ENCODE measurements at regions not wholly inside any gene's neighbourhood (a gene's known extent, or its start where the extent isn't known, plus 50 kb on each side); places are given as distances from the start of the nearest gene placed in this dataset.

- no peak for DNase-seq
These were observed 312.8 kb downstream of the ZPLD1 start for GRCh38 chr3:102747611-102748010.

GRCh38 chr3:102748646-102749045 is 313.8 kb downstream of the ZPLD1 start:
- DNase-seq: no peak

DNA sequence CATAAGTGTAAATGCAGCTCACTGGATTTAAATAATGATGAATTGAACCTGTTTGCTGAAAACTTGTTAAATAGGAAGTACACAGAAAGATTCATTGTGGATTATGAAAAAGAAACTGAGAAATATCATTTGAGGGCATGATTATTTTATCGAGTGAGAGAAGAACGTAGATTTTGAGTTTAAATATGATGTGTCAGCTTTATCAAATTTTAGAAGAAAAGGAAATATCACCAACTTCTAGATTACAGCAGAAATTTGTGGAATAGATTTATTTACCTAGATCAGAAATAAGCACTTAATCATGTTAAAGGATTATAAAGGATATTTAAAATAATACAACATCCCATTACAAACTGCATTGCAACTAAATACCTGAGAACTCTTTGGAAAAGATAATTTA is 315.5 kb downstream of the ZPLD1 start:
- no peak for DNase-seq

- DNase-seq: no peak
These were observed 319.1 kb downstream of the ZPLD1 start for GRCh38 chr3:102753901-102754300.

- DNase-seq: no peak
These were observed 321.9 kb downstream of the ZPLD1 start for GRCh38 chr3:102756706-102757105.

GRCh38 chr3:102757950-102758349 is 323.1 kb downstream of the ZPLD1 start:
- DNase-seq: no peak

DNA sequence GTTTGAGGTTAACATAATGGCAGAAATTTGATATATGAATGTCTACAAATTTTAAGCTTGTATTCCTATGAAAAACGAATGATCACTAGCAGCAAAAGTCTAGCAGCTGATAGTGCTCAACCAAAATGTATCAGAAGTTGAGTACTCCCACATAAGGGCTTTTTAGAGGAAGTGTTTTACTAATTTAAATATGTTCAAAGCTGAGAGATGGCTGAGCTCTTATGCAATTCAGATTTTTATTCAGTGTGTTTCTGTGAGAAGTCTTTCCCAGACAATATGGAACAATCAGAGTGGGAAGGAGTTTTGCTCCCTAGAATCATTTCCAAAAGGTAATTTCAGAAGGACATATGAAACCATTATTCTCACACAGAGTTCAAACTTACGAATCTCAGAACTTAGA is 327.0 kb downstream of the ZPLD1 start:
- no peak for DNase-seq

GRCh38 chr3:102790747-102791325 is 356.0 kb downstream of the ZPLD1 start:
- no peak for DNase-seq

DNA sequence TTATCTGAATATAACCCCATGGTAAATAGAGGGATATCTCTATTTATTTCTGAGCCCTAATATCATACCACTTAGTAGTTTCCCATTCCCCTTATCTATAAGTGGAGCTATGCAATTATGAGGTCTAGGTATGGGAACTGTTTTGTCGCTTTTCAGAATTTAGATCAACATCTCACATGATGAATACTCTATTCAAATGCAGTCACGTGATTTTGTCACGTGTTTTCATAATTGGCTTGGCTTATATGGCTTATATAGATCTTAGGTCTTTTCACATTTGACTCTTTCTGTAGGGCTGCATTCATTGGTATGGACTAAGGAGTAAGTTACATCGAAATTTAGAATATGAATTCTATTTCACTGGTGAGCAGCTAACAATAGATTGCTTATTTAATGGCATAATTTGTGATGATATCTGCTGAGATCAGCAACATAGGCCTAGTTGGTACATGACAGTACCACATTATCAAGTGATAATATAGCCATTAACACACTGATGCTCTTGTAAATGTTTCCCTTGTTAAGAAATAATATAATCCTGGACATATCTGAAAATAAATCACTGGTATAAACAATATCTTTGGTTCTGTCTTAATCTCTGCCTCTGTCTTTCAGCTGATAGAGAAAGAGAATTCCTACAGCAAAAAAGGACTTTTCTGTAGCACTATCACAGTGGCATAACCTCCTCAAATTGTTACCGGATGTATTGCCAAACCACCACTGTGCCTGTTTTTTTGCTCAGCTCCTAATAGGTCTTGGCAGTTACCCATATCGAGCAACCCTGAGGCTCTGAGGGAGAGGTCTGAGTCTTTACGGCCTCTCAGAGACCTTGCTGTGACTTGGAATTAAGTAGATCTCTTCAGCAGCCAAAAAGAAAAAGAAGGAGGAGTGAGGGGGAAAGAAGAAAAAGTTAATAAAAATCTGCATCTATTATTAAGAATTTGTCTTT is 357.1 kb downstream of the ZPLD1 start:
- no peak for DNase-seq

DNA sequence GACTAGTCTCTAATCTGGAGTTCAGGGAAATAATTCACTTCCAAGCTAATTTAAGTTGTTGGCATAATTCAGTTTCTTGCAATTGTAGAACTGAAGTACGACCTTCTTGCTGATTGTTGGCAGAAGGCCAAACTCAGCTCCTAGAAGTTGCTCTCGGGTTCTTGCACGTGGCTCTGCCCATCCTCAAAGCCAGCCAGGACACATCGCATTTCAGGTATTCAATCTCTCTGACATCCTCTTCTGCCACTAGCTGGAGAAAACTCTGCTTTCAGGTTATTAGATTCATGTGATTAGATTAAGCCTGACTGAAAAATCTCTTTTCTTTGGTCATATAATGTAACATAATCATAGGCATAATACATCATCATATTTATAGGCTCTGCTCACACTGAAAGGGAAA is 362.0 kb downstream of the ZPLD1 start:
- no peak for DNase-seq

DNA sequence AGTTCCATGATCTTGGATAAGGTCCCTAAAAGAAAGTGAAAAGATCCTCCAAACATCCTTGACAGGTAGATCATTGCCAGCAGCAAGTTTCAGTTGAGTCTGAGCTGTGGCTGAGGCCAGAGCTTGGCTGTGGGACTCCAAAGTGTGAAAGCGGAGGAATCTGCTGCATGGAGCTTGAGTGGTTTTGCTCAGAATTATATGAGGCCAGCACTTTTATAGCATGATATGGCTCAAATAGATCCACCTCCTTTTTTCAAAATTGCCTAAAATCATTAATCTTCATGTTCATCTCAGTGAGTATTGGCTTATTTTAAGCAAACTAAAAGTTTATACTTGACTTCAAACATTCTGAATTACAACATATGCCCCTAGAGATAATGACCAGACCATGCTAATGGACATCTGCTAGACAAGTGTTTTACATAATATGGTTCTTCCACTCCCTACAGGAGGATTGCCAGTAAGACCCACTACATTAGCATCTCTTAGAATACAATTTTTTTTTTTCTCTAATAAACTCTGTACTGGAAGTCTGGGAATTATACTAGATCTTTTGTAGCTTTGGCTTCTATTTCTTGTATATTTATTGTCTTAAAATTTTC is 368.1 kb downstream of the ZPLD1 start:
- DNase-seq: no peak

- no peak for DNase-seq
These were observed 376.1 kb downstream of the ZPLD1 start for GRCh38 chr3:102810937-102811336.

GRCh38 chr3:102826636-102827035 is 391.8 kb downstream of the ZPLD1 start:
- DNase-seq: no peak

GRCh38 chr3:102827386-102827785 is 392.6 kb downstream of the ZPLD1 start:
- no peak for DNase-seq

- no peak for DNase-seq
These were observed 395.6 kb downstream of the ZPLD1 start for GRCh38 chr3:102830415-102830814.

- DNase-seq: no peak
These were observed 407.1 kb downstream of the ZPLD1 start for GRCh38 chr3:102841866-102842265.

GRCh38 chr3:102866845-102867244 is 432.0 kb downstream of the ZPLD1 start:
- DNase-seq: no peak

GRCh38 chr3:102883515-102883914 is 448.7 kb downstream of the ZPLD1 start:
- no peak for DNase-seq

GRCh38 chr3:102885289-102885688 is 450.5 kb downstream of the ZPLD1 start:
- DNase-seq: no peak

- no peak for DNase-seq
These were observed 452.6 kb downstream of the ZPLD1 start for GRCh38 chr3:102887431-102887830.

DNA sequence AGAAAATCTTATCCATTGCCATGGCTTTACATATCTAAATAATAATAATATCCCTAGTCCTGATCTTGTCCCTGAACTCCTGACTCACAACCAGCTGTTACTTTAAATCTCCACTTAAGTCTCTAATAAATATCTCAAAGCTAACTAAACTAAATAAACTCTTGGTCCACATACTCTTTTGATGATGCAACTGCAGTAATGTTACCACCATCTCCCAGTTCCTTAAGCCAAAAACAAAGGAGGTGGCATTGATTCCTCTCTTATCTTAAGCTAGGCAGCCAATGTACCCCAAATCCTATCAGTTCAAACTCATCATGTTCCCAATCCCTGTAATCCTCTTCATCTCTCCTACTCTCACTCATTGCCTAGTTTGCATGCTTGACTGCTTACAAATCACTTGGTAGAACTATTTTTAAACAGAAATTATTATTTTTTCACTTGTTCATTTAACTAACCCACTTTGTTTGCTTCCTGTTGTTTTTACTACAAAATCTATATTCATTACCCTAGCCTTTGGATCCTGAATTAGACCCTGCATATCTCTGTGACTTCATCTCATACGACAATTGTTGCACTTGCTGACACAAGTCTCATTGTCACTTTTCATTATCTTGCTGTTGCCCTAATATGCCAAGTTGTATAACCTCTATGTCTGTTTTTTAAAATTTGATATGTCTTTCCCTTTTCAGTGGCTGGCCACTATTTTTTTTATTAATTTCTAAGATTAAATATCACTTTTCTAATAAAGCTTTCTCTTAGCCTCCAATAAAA is 462.2 kb downstream of the ZPLD1 start:
- no peak for DNase-seq

DNA sequence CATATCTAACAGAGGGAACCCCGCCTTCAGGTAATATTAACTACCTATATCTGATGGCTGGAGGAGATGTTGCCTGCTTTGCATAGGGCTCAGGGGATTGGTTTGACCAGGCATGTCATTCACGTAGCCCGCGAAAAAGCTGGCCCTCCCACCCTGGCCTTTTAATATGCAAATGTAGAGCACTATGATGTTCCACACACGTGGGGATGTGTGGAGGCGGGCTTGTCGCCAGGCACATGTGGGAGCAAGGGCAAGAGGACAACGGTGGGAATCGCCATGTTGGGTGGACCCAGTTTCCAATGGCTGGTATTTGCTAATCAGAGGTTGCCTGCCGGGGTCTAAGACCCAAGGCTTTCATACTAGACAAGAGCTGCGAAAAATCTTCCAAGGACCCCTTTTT is 469.8 kb downstream of the ZPLD1 start:
- no peak for DNase-seq
